ENCODE measurements at regions not wholly inside any gene's neighbourhood (a gene's known extent, or its start where the extent isn't known, plus 50 kb on each side); places are given as distances from the start of the nearest gene placed in this dataset.
"Not testable (repeated sequence)": the region's sequence is repeated elsewhere in the genome, so short reads cannot be mapped to it uniquely, and the experiment has no call there.

DNA sequence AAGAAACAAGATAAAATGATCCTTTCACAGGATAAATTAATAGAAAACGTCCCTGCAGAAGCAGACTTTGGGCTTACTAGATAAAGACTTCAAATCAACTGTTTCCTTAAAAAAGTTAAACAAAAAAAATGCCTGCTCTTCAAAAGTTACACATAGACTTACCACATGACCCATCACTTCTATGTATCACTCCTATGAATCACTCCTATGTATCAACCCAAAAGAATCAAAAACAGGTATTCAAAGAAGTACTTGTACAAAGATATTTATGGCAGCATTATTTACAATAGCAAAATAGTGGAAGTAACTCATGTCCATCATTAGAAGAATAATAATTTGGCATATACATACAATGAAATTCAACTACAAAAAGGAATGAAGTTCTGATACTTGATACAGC lies 56.3 kb upstream of the PRDM9 start:
- DNase-seq (ENCODE audit: low read depth in 4 of 4, low spot score in 3 of 4) = no peak

DNA sequence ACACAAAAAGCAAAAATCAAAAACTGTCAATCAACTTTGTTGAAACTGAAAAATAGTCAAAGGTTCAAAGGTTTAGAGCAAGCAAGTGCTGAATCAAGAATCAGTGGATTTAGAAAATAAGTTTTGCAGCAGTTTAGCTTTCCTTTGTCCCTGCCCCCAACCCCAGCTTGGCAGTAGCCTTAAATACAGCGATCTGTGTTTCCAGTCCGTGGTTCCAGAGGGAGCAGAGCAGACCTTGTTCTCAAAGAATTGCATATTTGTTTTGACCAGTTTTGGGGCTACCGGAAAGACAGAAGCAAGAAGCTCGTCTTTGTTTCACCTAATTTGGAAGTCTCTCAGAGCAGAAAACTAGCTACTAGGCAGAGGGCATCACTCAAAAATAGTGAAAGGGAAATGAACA lies 57.2 kb upstream of the PRDM9 start:
- no peak for DNase-seq (ENCODE audit: low read depth in 4 of 4, low spot score in 3 of 4)

DNA sequence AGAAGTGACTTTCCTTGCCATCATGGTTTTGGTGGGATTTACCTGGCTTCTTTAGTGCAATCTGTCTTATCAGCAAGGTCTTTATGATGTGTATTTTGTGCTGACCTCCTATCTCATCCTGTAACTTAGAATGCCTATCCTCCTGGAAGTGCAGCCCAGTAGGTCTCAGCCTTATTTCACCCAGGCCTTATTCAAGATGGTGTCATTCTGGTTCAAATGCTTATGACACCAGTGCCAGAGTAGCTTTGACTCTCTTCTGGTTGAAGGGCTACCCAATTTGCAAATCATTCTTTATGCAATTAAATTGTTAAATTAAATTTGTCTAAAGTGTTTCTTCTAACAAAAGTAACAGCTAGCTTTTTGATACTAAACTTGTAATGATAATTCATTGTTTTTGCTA lies 58.8 kb upstream of the PRDM9 start:
- DNase-seq (ENCODE audit: low read depth in 4 of 4, low spot score in 3 of 4) = no peak

DNA sequence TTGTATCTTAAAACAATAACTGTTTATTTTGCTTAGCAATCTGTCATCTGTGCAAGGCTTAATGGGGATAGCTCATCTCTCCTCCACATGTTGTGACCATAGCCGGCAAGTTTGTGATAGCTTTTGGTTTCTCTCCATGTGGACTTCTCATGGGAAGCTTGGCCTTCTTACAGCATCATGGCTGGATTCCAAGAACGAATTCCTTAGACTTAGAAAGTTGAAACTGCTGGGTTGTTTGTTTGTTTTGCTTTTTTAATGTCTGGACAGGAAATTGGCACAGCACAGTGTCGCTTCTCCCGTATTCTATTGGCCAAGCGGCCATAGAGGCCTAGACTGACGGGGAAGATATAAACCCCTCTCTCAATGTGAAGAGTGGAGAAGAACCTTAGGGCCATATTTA lies 61.0 kb upstream of the PRDM9 start:
- DNase-seq (ENCODE audit: low read depth in 4 of 4, low spot score in 3 of 4) = peak; percentile 12 to 25 (median 20)

DNA sequence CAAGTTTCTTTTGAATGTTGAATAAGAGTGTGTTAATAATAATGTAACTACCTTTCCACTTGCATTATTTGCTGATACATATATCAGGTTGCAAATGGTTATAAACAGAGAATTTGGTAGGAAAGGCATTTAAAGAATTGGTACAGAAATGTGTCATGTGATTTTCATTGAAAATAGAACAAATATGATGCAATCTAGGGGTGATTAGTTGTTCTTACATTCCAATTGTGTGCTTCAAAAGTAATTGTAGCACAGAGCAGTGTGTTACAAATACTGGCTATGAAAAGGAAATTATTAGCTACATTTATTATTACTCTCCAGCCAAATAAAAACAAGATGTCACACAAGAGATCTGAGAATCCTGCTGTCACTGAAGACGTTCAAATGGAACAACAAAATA lies 61.8 kb upstream of the PRDM9 start:
- DNase-seq (ENCODE audit: low read depth in 4 of 4, low spot score in 3 of 4) = no peak

DNA sequence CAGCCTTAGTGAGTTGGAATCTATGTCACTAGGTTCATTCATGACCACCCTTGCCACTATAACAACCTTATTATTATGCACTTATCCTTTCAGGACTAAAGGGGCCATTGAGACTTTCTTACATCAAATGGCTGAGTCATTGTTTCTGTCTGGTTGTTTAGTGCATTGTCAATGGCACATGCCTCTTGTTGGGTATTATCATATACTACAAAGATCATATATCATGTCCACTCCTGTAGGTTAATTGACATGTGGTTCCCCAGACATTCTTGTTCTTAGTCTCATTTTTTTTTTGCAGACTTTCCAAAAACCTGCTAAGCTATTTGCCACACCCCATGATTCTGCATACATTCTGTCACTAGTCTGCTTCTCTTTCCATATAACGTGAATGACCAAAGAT lies 66.7 kb upstream of the PRDM9 start:
- no peak for DNase-seq (ENCODE audit: low read depth in 4 of 4, low spot score in 3 of 4)

DNA sequence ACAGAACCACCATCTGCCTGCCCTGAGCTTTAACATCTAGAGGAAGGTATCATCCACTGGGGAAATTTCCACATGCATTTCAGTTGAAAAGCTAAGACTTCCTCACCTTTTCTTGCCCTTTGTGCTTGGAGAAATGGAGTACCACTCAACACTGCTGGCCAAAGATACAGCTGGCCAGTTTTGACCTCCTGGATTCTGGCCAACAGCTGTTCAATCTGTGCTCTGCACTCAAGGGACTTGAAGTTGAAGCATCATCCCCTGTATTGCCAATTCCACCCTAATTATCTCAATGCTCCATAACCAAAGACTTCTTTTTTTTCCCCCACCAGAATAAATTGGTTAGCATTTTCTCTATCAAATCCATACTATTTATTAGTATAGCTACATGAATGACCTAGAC lies 70.4 kb upstream of the PRDM9 start:
- no peak for DNase-seq (ENCODE audit: low read depth in 4 of 4, low spot score in 3 of 4)

DNA sequence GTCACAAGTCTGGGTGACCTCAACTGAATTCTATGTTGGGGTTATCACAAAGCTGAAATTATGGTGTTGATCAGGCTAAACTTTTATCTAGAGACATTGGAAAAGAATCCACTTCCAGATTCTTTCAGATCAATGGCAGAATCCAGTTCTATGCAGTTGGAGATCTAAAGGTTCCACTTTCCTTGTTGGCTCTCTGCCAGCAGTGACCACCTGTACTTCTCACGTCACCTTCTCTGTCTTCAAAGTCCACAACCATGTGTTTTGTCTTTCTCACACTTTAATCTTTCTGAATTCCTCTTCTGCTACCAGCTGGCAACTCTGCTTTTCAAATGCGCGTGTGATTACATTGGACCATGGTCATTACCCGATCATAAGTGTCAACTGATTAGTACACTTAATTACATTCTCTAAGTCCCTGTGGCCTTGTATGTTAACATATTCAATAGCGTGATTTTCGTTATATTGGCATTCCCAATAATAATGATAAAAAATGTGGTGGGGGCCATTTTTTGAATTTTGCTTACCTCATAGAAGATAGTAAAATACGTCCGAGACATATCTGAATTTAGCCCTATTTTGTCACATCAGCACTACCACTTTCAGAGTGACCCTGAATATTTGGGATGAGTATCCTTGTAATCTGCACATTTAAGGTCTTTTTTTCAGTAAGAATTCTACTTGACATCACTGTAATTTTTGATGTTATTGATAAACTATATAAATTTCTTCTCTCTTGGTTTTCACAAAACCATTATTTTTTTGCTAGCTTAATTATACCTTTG lies 73.7 kb upstream of the PRDM9 start:
- no peak for DNase-seq (ENCODE audit: low read depth in 4 of 4, low spot score in 3 of 4)

DNA sequence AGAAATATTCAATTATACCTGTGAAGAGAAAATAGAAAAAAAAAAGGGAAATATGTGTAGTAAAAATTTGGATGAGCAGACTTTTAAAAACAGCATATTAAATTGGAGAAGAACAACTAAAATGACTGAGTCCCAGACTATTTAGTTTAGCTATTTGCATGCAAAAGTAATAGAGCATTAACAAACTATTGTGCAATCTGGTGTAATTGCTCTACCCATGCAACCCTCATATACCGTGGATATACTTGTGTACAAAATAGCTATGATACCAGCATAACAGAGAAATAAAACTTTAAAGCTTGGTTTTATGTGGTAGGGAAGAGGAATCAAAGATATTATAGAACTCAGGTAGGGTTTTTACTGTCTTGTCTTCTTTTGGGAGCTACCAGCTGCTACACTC lies 78.7 kb upstream of the PRDM9 start:
- DNase-seq (ENCODE audit: low read depth in 4 of 4, low spot score in 3 of 4) = no peak

DNA sequence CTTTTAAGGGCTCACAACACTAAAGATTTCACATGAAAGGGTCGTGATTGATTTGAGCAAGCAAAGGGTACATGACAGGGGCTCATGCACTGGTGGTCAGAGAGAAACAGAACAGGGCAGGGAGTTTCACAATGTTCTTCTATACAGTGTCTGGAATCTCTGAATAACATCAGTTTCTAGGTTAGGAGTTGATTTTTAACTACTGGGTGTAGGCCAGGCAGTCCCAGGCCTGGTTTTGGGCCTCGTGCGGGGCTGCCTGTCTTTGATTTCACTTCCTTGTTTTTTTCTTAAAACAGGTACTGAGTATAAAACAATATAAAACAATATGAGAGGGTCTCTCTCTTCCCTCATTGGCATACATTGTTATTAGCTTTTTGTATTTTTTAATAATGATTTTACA lies 87.2 kb upstream of the PRDM9 start:
- DNase-seq (ENCODE audit: low read depth in 4 of 4, low spot score in 3 of 4) = not testable (repeated sequence)

DNA sequence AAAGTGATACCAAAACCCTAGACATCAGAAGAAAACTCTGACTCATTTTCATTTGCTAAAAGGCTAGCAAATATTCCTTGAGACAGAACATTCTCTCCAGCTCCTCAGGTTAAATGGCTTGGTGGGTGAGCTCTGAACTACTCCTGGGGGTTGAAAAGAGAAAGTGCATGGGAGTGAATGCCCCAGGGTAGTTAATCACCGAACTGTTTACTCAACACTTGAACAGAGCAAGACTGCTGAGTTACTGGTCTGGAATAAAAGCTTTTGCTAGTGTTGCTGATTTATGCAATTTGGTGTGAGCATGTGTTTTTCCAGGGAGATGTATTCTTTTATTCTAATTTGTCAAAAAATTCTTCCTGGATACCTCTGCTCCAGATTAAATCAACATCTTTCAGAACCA lies 88.3 kb upstream of the PRDM9 start:
- DNase-seq (ENCODE audit: low read depth in 4 of 4, low spot score in 3 of 4) = peak in 3 of 4 donors; percentile 18 to 33 (median 20)

DNA sequence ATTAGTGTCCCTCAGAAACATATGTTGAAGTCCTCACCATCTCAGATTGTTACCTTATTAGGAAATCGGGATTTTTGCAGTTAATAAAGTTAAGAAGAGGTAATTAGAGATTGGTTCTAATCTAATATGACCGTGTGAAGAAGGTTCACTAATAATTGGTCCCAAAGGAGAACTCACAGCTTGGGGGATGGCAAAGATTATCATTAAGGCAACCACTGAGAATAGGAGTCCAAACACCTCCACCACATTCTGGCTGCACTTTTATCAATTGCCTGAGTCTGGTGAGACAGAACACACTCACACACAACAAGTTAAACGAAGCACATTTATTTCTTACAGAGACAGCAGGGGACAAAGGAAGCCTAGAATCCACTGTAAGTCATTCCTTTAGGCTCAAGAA lies 94.9 kb upstream of the PRDM9 start:
- DNase-seq (ENCODE audit: low read depth in 4 of 4, low spot score in 3 of 4) = no peak

DNA sequence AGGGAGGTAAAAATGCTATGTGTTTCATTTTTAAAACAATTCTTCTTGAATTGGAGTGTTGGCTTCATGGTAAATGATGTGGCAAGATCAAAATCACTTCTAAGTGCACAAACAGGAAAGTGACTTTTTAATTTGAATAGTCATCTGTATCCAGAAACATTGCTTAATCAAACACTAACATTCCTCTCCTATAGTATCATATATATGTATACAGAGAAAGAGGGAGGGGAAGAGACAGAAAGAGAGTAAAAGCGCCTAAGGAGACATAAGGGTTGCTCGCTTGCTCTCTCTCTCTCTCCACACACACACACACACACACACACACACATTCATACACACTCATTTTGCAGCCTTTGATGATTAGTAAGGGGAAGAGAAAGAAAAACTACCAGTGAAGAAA lies 95.4 kb upstream of the PRDM9 start:
- no peak for DNase-seq (ENCODE audit: low read depth in 4 of 4, low spot score in 3 of 4)

DNA sequence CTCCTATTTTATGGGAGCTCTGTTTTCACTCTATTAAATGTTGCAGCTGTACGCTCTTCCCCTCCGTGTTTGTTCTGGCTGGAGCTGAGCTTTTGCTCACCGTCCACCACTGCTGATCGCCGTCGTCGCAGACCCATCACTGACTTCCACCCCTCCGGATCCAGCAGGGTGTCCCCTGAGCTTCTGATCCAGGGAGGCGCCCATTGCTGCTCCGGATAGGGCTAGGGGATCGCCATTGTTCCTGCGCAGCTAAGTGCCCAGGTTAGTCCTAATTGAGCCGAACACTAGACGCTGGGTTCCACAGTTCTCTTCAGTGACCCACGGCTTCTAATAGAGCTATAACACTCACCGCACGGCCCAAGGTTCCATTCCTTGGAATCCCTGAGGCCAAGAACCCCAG lies 96.2 kb upstream of the PRDM9 start:
- DNase-seq (ENCODE audit: low read depth in 4 of 4, low spot score in 3 of 4) = no peak

DNA sequence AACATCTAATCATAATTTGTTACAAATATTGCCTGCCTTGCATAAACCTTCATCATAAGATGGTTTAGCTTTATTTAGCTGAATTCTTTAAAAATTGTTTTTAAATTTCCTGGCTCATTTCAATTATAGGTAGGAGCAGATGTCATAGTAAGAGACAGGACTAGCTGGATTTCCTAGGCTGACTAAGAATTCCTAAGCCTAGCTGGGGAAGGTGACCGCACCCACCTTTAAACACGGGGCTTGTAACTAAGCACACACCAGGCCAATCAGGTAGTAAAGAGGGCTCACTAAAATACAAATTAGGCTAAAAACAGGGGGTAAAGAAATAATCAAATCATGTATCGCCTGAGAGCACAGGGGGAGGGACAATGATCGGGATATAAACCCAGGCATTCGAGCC lies 96.6 kb upstream of the PRDM9 start:
- not testable (repeated sequence) for DNase-seq (ENCODE audit: low read depth in 4 of 4, low spot score in 3 of 4)

DNA sequence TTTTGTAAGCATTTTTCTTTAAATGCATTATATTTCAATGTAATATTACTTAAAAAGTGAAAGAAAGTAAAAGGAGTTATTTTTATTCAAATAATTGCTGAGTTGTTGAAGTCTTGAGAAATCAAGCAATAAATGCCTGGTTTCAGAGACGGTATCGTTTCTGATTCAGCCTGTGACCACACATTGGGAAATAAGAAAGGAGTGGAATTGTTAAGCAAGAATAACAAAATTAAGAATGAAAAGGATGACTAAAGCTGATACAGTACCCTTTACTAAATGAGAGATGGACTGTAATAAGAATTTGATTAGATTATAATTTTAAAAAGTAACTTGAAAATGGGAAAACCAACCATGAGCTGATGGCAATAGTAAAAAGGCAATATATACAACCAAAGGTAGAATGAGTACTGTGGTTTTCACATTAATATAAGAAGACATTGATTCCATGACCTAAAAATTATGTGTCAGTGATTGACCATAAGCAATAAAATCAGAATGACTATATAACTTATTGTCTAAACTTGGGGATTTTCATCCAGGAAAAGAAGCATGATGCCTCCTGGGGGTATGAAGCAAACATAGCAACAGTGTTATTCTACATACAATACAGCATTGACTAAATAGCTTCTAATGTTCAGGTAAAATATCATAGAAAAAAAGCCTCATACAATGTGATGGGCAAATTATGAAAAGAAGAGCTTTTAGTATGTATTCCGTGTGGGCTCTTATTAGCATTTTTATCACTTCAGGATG lies 101.9 kb upstream of the PRDM9 start:
- no peak for DNase-seq (ENCODE audit: low read depth in 4 of 4, low spot score in 3 of 4)

DNA sequence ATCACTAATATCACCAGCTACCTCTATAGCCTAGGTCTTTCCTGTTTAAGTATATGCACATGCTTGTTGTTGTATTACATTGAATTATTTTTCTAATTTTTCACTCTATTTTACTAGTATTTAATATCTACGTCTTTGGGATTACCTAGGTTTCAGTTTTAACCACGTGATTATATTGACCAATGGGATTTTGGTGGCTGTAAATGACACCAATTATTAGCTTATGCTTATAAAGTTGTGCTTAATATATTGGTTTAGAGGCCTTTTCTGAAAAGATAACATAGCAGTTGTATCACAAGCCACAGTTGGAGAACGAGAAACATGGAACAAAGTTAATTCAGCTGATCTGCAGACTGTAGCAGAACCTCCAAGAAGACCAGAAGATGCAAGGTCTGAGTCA lies 104.8 kb upstream of the PRDM9 start:
- no peak for DNase-seq (ENCODE audit: low read depth in 4 of 4, low spot score in 3 of 4)

DNA sequence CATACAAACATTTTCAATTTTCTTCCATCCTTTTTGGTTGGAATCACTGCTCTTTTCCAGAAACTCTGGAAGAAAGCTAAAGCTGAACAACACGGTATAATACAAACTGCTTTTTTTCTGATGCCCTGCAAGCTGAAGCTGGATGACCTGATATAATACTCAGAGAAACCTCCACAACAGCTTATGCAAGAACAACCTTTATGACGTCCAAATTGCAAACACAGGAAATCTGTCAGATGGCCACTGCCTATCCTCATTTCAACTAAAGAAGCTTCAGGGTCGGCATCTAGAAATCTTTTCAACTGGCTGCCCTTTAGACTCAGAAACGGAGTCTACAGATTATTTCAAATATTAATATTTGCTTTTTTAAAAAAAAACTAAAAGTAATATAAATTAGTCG lies 106.5 kb upstream of the PRDM9 start:
- DNase-seq (ENCODE audit: low read depth in 4 of 4, low spot score in 3 of 4) = no peak

DNA sequence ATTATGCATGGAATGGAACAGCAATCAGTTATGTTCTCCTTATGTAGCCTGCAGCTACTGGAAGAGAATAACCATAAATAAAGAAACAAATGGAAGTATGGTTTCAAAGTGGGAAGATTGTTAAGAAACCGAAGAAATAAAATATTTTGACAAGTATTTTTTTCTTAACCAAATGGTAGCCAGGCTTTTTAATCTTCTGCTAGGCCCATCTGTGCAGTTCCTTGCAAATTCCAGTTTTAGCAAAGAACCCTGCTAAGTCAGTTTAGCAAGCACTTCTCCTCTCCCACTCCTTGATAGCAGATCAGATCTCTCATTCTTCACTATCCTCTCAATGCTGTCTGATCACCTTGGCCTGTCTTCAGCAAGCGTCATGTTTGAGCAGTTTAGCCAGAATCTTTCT lies 111.1 kb upstream of the PRDM9 start:
- no peak for DNase-seq (ENCODE audit: low read depth in 4 of 4, low spot score in 3 of 4)

DNA sequence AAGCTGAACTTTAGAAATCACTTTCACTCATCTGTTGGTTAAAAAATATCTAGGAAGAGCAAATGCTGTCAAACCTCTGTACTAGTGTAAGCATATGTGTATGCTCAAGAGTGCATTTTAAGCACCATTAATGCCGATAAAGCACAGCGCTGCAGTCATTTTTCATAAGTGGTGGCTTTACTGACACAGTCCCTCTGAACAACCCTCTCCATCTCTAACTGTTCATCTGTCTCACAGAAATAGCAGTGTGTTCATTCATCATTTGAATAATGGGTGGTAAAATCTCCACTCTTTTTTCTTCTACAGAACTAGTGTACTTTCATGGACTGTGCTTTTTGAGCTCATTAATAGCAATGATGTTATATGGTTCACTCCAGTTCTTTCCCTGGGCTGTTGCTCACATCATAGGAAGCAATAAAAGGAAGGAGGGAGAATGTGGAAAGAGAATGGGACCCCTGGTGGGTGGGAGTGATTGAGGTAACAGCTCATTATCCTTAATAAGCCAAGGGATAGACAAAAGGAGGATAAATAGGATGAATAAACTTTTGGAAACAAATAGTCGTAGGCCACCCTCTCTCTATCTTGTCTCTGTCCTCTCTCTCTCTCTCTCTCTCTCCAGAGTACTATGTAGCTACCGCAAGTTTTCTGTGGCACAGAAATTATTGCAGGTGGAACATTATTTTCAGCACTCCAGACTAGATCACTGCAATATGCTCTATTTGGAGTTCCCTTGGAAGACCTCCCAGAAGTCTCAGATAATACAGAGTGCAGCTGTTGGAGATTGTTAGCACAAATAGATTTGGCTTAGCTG lies 117.9 kb upstream of the PRDM9 start:
- peak in 3 of 4 donors; percentile 3 to 16 (median 7) for DNase-seq (ENCODE audit: low read depth in 4 of 4, low spot score in 3 of 4)

DNA sequence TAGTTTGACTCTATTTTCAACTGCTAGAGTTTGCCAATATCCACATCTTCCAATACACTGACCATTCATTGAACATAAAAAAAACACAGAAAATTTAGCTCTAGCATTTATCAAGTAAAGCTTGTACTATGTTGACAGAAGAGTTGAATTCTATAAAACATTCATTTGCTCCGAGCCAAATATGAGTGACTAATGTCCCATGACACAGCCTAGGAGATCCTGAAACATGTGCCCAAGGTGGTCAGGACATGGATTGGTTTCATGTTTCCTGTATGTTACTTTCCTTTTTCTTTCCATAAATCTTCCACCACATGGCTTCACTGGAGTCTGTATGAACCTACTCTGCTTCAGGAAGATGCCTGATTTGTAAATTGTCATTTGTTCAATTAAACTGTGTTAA lies 122.4 kb upstream of the PRDM9 start:
- DNase-seq (ENCODE audit: low read depth in 4 of 4, low spot score in 3 of 4) = no peak

DNA sequence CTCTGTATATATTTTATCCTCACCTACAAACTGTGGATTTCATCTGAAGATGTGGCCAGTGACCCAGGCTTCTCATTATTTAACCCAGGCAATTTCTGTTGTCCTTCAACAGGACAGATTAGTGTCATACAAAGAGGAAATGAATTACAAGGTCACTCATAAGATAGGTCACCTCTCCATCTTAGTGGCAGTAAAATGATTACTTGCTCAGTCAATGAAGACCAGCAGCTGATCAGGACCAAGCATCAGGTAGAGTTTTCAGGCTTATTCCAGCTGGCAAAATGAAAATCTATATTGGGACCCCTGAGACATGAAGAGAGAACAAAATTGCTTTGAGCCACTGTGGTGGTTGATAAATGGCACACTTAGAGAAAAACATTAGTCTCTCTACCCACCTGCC lies 135.2 kb upstream of the PRDM9 start:
- DNase-seq (ENCODE audit: low read depth in 4 of 4, low spot score in 3 of 4) = no peak
